BE2C (cell line): ENCODE measurements at regions not wholly inside any gene's neighbourhood (a gene's known extent, or its start where the extent isn't known, plus 50 kb on each side); places are given as distances from the start of the nearest gene placed in this dataset.

ENCODE experiments used
- DNase-seq: peaks from one replicate; pipeline ENCODE4 v3.0.0-alpha.2; 2020
- H3K27me3 ChIP-seq: fragments of 250-450 bp; sonication (Bioruptor Pico); 2 replicates; pipeline ENCODE4 v1.5.1; 2020; ENCODE audit warnings: mild to moderate bottlenecking
- H3K36me3 ChIP-seq: fragments of 250-450 bp; sonication (Bioruptor Pico); 2 replicates; pipeline ENCODE4 v1.5.1; 2020; ENCODE audit warnings: mild to moderate bottlenecking
- H3K4me1 ChIP-seq: fragments of 250-450 bp; sonication (Bioruptor Pico); 2 replicates; pipeline ENCODE4 v1.5.1; 2020
- H3K4me3 ChIP-seq: 2 replicates; pipeline ENCODE4 v1.5.1; 2011; ENCODE audit warnings: low read depth, low read length
- H3K9me3 ChIP-seq: fragments of 250-450 bp; sonication (Bioruptor Pico); 2 replicates; pipeline ENCODE4 v1.5.1; 2020
- CTCF ChIP-seq: IDR thresholded peaks from 2 replicates; pipeline ENCODE4 v1.5.1; 2012; ENCODE audit warnings: mild to moderate bottlenecking, low read depth, low read length

- Histone ChIP-seq H3K4me1 (no peaks in the 10 kb centered on the region), H3K9me3 (no peaks in the 10 kb centered on the region), H3K27me3 (no peaks in the 10 kb centered on the region), H3K36me3 (no peaks in the 10 kb centered on the region), H3K4me3 (no peak overlapping the region)
- DNase-seq, result no peak
- no peak for TF ChIP-seq CTCF
These were observed 64.0 kb upstream of the THBS2 start for GRCh38 chr6:169317441-169318202.

GRCh38 chr6:169316651-169317050, 63.0 kb upstream of the THBS2 start:
- Histone ChIP-seq H3K9me3 (no peaks in the 10 kb centered on the region), H3K36me3 (no peaks in the 10 kb centered on the region)
- no peak for DNase-seq

DNA sequence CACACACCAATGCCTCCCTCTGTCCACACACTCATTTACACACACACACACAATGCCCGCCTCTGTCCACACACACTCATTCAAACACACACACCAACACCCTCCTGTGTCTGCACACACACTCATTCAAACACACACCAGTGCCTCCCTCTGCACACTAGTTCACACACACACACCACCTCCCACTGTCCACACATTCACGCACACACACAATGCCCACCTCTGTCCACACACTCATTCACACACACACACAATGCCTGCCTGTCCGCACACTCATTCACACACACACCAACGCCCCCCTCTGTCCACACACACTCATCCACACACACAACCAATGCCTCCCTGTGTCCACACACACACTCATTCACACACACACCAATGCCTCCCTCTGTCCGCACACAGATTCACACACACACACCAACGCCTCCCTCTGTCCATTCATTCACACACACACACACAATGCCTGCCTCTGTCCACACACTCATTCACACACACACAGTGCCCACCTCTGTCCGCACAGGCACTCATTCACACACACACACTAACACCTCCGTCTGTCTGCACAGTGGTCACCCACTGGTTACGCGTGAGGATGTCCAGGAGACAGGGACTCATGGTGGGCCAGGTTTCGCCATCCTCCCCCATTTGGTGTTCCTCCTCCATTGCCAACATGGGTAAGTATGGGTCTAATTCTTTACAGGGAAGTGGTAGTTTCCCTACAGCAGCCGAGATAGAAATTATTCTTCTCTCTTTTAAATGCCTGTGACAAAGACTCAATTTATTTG, 62.4 kb upstream of the THBS2 start:
- no peaks in the 10 kb centered on the region for H3K27me3 ChIP-seq
- no peak for TF ChIP-seq CTCF
- H3K4me3 ChIP-seq, result no peak overlapping the region
- no peak for DNase-seq
- H3K36me3 ChIP-seq, result no peaks in the 10 kb centered on the region
- no peaks in the 10 kb centered on the region for H3K4me1 ChIP-seq
- no peaks in the 10 kb centered on the region for H3K9me3 ChIP-seq

More at GRCh38 chr6:169316651-169317050, 63.0 kb upstream of the THBS2 start:
- no peaks in the 10 kb centered on the region for H3K27me3 ChIP-seq
- H3K4me3 ChIP-seq, result no peak overlapping the region
- TF ChIP-seq CTCF, result no peak
- H3K4me1 ChIP-seq, result no peaks in the 10 kb centered on the region

GRCh38 chr6:169313347-169314010, 59.8 kb upstream of the THBS2 start:
- H3K36me3 ChIP-seq, result no peaks in the 10 kb centered on the region
- no peak for DNase-seq
- TF ChIP-seq CTCF, result no peak
- H3K4me1 ChIP-seq, result no peaks in the 10 kb centered on the region
- no peaks in the 10 kb centered on the region for H3K9me3 ChIP-seq
- no peaks in the 10 kb centered on the region for H3K27me3 ChIP-seq
- H3K4me3 ChIP-seq, result no peak overlapping the region

- H3K4me3 ChIP-seq, result no peak overlapping the region
- no peak for TF ChIP-seq CTCF
- no peaks in the 10 kb centered on the region for H3K9me3 ChIP-seq
- H3K27me3 ChIP-seq, result no peaks in the 10 kb centered on the region
- H3K4me1 ChIP-seq, result no peaks in the 10 kb centered on the region
- no peak for DNase-seq
- no peaks in the 10 kb centered on the region for H3K36me3 ChIP-seq
These were observed 59.2 kb upstream of the THBS2 start for GRCh38 chr6:169312658-169313346.
